ENCODE measurements at regions not wholly inside any gene's neighbourhood (a gene's known extent, or its start where the extent isn't known, plus 50 kb on each side); places are given as distances from the start of the nearest gene placed in this dataset.

DNA sequence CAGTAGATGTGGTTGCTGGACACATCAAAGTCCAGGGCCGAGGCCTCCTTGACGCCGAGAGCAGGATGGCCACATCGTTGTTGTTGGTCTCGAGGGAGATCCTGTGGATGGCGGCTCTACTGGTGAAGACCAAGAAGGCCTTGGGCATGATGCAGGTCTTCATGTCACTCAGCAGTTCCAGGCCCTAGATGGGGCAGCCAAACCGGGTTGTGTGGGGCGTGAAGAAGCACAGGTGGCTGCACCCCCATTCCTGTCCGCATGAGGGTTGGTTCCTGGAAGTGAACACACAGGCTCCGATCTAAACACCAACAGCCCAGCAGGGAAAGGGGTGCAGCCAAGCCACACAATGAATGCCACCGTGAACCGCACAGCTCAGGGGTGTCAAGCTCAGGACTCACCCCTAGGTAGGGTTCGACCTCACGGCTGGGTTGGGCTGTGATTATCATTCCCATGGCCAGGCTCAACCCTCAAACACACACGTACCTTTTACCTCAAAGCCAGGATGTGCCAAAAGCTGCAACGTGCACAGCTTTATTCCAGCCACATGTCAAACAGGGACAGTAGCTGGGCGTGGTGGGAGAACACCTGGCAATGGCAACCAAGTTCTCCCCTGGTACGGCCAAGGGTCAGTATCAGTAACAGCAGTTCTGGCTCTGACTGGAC is 132.3 kb downstream of the CRYBB2 start:
- DNase-seq = no peak

GRCh38 chr22:25352294-25352680 is 132.8 kb downstream of the CRYBB2 start:
- DNase-seq = no peak

DNA sequence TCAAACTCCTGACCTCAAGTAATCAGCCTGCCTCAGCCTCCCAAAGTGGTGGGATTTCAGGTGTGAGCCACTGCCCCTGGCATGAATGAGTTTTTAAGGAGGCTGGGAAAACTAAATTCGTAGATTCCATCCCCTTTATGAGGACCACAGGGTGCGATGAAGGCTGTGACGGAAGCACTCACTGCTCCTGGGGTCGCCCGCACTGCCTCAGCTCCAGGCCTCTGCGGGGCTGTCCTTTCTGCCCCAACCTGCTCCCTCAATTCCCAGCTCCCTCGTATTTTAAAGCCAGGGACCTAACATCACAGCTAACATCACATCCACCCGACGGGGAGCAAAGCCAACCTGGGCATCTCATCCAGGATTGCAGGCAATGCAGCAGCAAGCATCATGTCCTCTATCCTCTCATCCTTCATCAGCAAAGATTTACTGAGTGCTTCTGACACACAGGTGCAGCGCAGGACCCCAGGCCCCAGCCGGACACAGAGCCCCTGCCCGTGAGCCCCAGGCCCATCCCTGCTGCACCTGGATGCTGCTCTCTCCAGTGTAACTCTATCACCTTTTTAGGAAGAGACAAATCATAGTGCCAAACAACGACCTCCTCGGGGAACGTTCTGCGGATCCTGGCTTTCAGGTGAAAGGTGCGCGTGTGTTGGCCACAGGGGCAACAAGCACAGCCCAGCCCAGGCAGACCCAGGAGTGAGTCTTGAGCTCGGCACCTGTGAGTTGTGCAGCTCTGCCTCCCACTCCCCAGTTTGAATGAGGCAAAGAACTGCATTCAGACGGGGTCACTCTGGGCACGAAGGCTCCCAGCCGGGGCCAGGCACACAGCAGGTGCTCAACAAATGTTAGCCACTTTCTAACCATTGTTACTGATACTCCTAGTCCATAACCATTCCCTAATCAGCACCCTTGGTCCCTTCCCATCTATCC is 134.3 kb downstream of the CRYBB2 start:
- no peak for DNase-seq

GRCh38 chr22:25354456-25354855 is 135.0 kb downstream of the CRYBB2 start:
- no peak for DNase-seq

- DNase-seq = no peak
Observed at GRCh38 chr22:25357132-25357455, 137.7 kb downstream of the CRYBB2 start.

GRCh38 chr22:25357606-25358420 is 138.4 kb downstream of the CRYBB2 start:
- no peak for DNase-seq

DNA sequence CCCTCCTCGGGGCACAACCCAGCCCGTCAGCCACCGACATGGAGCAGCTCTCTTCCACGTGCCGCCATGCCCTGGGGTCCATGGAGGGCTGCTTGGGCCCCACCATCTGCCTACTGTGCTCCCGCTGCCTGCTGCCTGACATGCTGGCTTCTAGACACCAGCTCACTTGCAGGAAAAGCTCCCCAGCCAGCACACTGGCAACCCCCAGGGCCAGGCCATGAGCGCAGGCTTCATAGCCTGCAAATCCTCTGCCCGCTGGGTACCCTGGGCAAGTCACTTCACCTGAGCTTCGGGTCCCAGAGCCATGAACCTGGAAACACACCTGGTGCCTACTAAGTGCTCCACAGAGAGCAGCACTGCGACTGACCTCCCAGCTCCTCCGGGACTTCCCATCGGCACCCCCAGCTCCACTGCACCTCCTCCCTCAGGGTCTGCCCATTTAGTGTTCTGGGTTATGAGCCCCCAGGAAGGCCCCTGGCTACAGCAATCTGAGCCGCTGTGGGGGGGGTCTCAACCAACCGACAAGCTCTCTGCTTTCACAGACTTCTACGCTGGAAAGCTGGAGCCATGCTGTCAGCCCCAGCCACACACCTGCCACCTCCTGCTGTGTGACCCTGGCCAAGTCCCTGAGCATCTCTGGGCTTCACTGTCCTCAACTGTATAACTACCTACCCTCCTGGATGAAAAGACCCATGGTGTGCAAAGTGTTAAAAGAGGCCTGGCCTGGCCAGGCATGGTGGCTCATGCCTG is 139.2 kb downstream of the CRYBB2 start:
- no peak for DNase-seq

DNA sequence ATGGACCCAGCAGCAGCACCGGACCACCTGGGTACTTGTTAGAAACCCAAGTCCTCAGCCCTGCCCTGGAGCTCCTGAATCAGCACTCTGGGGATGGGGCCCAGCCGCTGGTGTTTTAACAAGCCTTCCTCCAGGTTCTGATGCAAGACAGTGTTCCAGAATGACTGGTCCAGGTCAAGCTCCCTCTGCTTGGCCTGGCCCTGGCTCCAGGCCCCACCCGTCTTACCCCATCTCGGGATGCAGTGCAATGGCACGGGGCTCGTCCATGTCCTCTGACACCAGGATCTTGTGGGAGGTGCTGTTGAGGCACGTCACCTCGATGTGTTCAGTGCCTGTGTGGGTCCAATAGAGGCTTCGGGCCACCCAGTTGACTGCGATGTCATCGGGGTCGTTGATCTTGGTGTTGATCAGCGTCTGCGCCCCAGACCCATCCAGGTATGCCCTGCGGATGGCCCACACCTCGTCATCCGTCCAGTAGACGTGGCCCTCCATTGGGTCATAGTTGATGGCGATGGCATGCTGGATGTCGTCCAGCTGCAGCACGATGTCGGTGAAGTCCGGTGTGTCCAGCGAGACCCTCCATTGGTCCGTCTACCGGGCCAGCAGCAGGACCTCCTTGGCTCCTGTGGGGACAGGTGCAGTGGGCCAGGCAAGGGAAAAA is 140.3 kb downstream of the CRYBB2 start:
- no peak for DNase-seq

GRCh38 chr22:25360411-25360810 is 141.0 kb downstream of the CRYBB2 start:
- DNase-seq = no peak

DNA sequence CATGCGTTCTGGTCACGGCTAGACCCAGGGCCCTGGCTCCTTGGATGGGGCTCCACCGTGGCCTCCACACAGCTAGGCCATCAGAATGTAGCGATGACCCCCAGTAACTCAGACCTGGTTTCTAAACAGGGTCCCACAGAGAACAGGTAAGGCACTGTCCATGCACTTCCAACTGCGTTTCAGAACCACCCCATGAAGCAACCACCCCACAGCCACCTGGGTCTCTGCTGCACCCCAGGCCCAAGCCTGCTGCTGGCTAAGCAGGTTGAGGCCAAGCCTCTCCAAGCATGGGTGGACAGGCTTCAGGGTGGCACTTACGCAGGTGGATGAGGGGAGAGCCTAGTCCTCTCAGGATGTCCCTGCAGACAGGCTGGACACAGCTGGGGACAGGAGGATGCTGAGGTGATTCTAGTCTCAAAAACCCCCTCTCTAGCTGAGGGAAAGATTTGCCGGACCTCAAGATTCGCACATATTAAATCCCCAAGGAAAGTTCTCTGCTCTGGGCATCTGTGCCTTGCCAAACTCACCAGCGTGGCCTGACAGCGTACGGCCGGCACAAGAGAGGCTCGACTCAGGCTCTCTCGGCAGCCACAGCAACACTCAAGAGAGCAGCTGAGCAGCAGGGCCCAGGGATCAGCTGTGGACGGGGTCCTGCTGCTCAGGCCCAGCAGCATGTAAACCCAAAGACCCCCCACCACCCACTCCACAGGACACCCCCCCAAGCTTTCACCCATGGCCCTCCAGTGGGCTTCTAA is 141.6 kb downstream of the CRYBB2 start:
- no peak for DNase-seq

DNA sequence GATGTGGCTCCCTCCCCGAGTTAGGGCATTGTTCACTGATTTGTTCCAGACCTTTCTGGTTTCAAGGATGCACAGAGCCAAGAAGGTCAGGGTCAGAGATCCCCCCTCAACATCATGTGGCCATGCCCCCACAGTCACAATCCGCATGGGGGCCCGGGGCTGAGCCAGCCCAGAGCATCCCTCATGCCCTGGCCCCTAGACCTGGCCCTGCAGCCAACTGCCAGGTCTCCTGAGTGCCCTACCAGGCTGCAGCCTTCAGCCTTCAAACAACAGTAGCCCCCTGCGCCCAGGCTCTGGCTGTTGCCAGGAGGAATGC is 142.4 kb downstream of the CRYBB2 start:
- DNase-seq = no peak

GRCh38 chr22:25362215-25362882 is 142.9 kb downstream of the CRYBB2 start:
- peak; percentile 72 for DNase-seq

GRCh38 chr22:25362883-25363240 is 143.4 kb downstream of the CRYBB2 start:
- no peak for DNase-seq

DNA sequence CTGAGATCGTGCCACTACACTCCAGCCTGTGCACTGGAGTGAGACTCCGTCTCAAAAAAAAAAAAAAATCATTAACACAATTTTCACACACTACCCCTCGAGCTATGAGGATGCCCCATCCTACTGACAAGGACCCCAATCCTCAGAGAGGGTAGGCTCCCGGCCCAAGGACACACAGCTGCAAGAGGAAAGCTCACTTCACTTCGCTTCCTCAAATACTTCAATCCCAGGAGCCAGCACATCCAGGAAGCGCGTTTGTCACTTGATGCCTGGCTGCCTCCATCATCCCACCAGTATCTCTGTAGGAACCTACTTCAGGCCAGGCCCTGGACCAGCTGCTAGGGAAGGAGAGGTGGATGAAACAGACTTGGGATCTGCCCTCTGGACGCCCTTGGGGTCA is 144.0 kb downstream of the CRYBB2 start:
- DNase-seq = no peak

DNA sequence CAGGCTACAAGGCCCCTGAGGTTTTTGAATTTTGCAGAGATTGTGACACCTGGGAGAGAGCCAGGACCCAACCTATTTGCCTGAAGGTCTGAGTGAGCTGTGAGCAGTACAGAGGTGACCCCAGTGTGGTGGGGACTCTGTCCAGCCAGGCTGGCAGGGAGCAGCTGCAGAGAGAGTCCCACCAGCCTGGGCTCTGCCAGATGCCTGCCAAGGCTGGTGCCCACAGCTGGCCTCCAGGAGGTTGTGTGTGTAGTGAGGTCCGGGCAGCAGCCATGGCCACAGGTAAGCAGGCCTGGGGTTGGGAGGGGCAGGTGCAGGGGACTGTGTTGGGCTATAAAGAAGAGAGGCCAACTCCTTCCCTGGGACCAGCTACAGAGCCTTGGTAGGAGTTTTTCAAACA is 144.8 kb downstream of the CRYBB2 start:
- no peak for DNase-seq

GRCh38 chr22:25364736-25365241 is 145.3 kb downstream of the CRYBB2 start:
- DNase-seq = no peak

DNA sequence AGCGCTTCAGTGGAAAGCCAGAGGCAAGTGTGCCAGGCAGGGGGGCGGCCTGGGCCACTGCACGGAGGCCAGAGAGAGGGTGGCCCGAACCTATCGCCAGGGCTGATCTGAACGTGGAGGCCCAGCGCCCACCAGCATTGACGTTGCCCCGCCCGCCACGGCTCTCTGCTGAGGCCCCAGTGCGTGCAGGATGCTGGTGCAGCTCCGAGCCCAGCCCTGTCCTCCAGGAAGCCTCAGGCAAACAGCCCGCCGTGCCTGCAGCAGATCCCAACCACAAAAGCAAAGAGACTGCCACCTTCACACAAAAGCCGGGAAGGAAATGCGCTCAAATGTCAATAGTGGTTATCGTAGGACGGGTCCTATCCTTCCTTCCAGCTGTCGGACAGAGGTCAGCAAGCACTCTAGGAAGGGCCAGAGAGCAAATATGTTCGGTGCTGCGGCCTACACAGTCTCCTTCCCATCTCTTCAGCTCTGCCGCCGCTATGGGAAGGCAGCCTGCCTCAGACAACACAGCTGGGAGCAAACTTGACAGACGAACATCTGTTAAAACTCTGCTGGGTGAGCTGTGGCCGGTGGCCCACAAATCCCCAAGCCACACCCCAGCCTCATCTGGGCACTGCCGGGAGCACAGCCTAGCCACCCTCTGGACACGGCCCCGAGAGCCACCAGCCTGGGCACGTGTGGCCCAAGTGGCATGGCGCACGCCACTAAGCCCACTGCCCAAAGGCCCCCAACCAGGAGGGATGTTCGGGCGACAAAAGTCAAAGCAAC is 146.2 kb downstream of the CRYBB2 start:
- DNase-seq = no peak

DNA sequence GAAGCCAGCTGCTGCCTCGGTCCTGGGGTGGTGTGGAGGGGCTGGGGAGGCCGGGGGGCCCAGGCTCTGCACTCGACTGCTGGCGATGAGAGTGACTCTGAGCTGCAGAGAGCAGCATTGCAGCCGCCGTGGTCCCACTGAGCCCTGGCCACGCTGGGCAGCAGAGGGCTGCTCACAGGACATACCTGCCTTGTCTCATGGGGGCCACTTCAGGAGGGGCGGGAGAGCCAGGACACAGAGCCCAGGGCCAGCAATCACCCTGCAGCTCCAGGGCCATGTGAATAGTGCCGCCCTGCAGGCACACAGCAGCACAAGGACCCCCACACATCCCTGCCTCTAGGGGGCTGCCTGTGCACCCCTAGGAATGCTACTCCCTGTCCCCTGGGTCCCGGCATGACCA is 147.0 kb downstream of the CRYBB2 start:
- DNase-seq = no peak

DNA sequence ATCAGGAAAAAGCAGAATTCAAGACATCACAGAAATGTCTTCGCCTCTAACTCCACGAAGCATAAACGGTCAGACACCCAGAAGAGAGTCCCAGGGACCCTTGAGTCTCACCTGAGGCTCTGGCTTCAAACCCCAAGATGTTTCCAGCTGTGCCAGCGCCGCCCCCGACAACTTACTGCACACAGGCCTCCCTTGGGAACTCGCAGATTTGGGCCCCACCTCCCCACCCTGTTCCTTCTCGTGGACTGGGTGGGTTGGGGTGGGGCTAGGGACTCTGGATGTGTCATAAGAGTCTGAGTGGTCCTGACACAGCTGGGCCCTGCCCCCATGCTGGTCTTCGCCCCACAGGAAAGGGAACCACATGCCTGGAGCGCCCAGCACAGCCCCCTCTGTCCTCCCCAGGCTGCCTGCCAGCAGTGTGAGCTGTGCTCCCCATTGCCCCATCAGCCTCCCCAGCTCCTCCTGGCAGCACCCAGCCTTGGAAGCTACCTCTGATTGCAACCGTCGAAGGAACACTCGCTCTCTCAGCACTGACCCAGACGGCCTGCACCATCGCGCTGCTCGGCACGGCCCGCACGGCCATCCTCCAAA is 147.5 kb downstream of the CRYBB2 start:
- DNase-seq = no peak

- no peak for DNase-seq
Observed at GRCh38 chr22:25367756-25368155, 148.3 kb downstream of the CRYBB2 start.

All from hematopoietic multipotent progenitor cell treated with erythropoietin and hydrocortisone succinate and interleukin-3 and kit ligand, for 6 days (in vitro differentiated cells).